ENCODE measurements at regions not wholly inside any gene's neighbourhood (a gene's known extent, or its start where the extent isn't known, plus 50 kb on each side); places are given as distances from the start of the nearest gene placed in this dataset.

DNA sequence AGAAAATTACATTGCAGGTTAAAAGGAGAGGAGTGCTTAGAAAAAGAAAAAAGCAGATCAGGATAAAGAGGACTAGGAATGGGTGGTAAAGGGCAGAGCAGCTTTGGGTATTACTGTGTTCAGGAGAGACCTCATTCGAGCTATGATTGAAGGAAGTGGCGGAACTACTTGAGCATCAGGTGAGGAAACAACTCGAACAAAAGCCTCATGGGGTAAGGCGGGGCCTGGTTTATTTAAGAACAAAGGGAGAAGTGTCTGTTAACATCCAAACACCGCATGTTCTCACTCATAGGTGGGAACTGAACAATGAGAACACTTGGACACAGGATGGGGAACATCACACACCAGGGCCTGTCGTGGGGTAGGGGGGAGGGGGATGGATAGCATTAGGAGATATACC, 444.6 kb upstream of the CCDC196 start:
- no peaks in the 10 kb centered on the region for H3K4me1 ChIP-seq (ENCODE audit: control insufficient read depth in 1 of 2, insufficient read depth in 1 of 2, low read depth in 1 of 2, low read length in 1 of 2)
- H3K27me3 ChIP-seq, result no peaks in the 10 kb centered on the region
- H3K27ac ChIP-seq, result no peak overlapping the region
- H3K9me3 ChIP-seq, result no peaks in the 10 kb centered on the region
- H3K4me3 ChIP-seq (ENCODE audit: low read depth in 1 of 2, low read length in 1 of 2), result no peak overlapping the region
- no peaks in the 10 kb centered on the region for H3K36me3 ChIP-seq
- TF ChIP-seq, protein P1, sequence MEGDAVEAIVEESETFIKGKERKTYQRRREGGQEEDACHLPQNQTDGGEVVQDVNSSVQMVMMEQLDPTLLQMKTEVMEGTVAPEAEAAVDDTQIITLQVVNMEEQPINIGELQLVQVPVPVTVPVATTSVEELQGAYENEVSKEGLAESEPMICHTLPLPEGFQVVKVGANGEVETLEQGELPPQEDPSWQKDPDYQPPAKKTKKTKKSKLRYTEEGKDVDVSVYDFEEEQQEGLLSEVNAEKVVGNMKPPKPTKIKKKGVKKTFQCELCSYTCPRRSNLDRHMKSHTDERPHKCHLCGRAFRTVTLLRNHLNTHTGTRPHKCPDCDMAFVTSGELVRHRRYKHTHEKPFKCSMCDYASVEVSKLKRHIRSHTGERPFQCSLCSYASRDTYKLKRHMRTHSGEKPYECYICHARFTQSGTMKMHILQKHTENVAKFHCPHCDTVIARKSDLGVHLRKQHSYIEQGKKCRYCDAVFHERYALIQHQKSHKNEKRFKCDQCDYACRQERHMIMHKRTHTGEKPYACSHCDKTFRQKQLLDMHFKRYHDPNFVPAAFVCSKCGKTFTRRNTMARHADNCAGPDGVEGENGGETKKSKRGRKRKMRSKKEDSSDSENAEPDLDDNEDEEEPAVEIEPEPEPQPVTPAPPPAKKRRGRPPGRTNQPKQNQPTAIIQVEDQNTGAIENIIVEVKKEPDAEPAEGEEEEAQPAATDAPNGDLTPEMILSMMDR (IDR thresholded peaks at IDR 0.05), result no peak

DNA sequence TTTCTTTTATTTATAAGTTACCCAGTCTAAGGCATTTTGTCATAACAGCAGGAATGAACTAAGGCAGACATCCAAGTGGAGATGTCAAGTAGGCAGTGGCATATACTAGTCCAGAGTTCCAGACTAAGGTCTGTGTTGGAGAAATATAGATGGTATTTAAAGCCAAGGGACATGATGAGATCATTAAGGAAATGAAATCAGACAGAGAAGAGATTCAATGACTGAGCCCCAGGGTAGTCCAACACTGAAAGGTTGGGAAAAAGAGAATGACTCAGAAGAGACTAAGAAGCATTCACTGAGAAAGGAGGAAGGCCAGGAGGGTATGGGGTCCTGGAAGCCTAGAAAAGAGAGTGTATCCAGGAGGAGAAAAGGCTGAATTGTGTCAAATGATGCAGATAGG, 442.2 kb upstream of the CCDC196 start:
- no peak overlapping the region for H3K4me3 ChIP-seq (ENCODE audit: low read depth in 1 of 2, low read length in 1 of 2)
- no peak overlapping the region for H3K27ac ChIP-seq
- H3K27me3 ChIP-seq, result no peaks in the 10 kb centered on the region
- no peaks in the 10 kb centered on the region for H3K9me3 ChIP-seq
- H3K36me3 ChIP-seq, result no peaks in the 10 kb centered on the region
- TF ChIP-seq, protein P1 (IDR thresholded peaks at IDR 0.05), result no peak
- H3K4me1 ChIP-seq (ENCODE audit: control insufficient read depth in 1 of 2, insufficient read depth in 1 of 2, low read depth in 1 of 2, low read length in 1 of 2), result no peaks in the 10 kb centered on the region

DNA sequence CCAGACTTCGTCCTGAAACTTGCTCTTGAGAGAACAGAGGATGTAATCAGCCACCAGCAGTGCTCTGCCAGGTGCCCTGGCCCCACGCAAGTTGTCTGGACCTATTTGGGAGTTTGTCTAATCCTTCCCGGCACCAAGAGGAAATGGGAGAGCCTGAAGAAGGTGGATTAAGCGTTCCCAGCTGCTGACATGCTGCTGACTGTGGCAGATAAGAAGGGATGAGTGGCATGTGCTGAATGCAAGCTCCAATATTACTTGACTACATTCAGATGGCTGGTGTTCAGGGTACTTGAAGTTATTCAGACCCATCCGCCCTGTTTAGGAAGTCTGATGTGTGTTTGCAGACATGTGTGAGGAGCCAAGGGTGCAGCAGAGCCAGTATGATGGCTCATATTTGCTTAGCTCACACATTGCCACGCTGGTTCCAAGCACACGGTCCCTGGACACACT, 440.6 kb upstream of the CCDC196 start:
- TF ChIP-seq, protein P1 (IDR thresholded peaks at IDR 0.05), result no peak

DNA sequence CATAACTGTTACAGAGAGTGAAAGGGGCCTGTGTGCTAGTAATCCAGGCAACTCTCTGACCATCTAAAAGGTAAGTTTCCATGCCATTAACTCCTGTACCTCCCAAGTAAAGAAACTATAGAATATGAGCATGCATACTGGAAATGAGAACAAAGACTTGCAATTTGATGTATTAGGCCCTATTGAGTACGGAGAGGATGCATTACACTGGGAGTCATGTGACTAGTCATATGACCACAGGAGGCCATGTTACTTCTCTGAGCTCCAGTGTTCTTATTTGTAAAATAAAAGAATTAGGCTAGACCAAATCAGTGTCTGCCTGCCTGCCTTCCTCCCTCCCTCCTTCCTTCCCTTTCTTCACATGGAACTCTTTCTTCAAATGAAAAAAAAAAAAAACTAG, 440.1 kb upstream of the CCDC196 start:
- Histone ChIP-seq H3K27me3 (no peaks in the 10 kb centered on the region), H3K36me3 (no peaks in the 10 kb centered on the region), H3K4me3 (ENCODE audit: low read depth in 1 of 2, low read length in 1 of 2) (no peak overlapping the region), H3K27ac (no peak overlapping the region), H3K9me3 (no peaks in the 10 kb centered on the region), H3K4me1 (ENCODE audit: control insufficient read depth in 1 of 2, insufficient read depth in 1 of 2, low read depth in 1 of 2, low read length in 1 of 2) (no peaks in the 10 kb centered on the region)
- TF ChIP-seq, protein P1 (IDR thresholded peaks at IDR 0.05), result no peak

More for the DNA sequence above, 440.6 kb upstream of the CCDC196 start:
- Histone ChIP-seq H3K27me3 (no peaks in the 10 kb centered on the region), H3K9me3 (no peaks in the 10 kb centered on the region), H3K27ac (no peak overlapping the region), H3K4me1 (ENCODE audit: control insufficient read depth in 1 of 2, insufficient read depth in 1 of 2, low read depth in 1 of 2, low read length in 1 of 2) (no peaks in the 10 kb centered on the region), H3K36me3 (no peaks in the 10 kb centered on the region), H3K4me3 (ENCODE audit: low read depth in 1 of 2, low read length in 1 of 2) (no peak overlapping the region)

DNA sequence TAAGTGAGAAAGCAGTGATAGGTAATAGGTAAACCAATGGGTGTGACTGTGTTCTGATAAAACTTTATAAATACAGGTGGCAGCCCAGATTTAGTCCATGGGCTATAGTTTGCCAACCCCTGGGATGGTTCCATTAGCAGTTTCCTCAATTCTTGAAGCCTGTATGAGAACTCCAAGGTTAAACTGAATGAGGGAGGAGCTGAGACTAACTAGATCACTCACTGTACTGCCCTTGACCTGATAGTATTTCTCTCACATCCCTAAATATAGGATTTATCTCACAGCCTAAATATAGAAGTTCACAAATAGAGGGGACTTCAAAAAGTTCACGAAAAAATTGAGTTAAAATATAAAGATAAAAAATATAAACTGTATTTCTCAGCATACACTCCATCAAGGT, 439.6 kb upstream of the CCDC196 start:
- Histone ChIP-seq H3K36me3 (no peaks in the 10 kb centered on the region), H3K27ac (no peak overlapping the region), H3K27me3 (no peaks in the 10 kb centered on the region), H3K4me1 (ENCODE audit: control insufficient read depth in 1 of 2, insufficient read depth in 1 of 2, low read depth in 1 of 2, low read length in 1 of 2) (no peaks in the 10 kb centered on the region), H3K4me3 (ENCODE audit: low read depth in 1 of 2, low read length in 1 of 2) (no peak overlapping the region), H3K9me3 (no peaks in the 10 kb centered on the region)
- TF ChIP-seq, protein P1 (IDR thresholded peaks at IDR 0.05), result no peak

Data from neutrophil (primary cell).